IMR-90 (cell line): ENCODE measurements at regions not wholly inside any gene's neighbourhood (a gene's known extent, or its start where the extent isn't known, plus 50 kb on each side); places are given as distances from the start of the nearest gene placed in this dataset.

Source experiments
- ATAC-seq: fragments of 200-7000 bp; cut with Tn5 transposase; 2 replicates; pipeline ENCODE4 v1.9.1; 2020; ENCODE audit warnings: low read depth, mild to moderate bottlenecking, moderate library complexity
- BruUV-seq: library from RNA; stranded (reverse); fragments of 400-500 nt; replicated peaks from 2 replicates; lab custom pipeline; 2021; lab: Mats Ljungman, UMichigan
- CTCF ChIA-PET: fragments of 300-600 bp; formaldehyde crosslinking; extraction: SDS; loops from one replicate; lab custom pipeline; 2021; ENCODE audit warnings: antibody characterized with exemption; lab: Yijun Ruan, JAX
- POLR2A ChIA-PET: fragments of 300-600 bp; sonication (Branson Sonifier 250); formaldehyde crosslinking; loops from one replicate; lab custom pipeline; 2022; ENCODE audit warnings: antibody characterized with exemption; ENCODE audit not compliant: unreplicated experiment; lab: Charles Lee
- DNase-seq: peaks from one replicate; pipeline ENCODE4 v3.0.0; 2013
- H2AFZ ChIP-seq: replicated peaks from 2 replicates; pipeline ENCODE3; 2013; ENCODE audit warnings: low read length, mild to moderate bottlenecking; ENCODE audit not compliant: poor library complexity
- H2AK5ac ChIP-seq: 2 replicates; pipeline ENCODE4 v1.6.1; 2013; ENCODE audit warnings: low read depth, low read length, inconsistent platforms
- H2AK9ac ChIP-seq: replicated peaks from 2 replicates; pipeline ENCODE3; 2013; ENCODE audit warnings: mild to moderate bottlenecking, low read depth, low read length, moderate library complexity; ENCODE audit not compliant: poor library complexity
- H2BK120ac ChIP-seq: 2 replicates; pipeline ENCODE4 v1.6.1; 2013; ENCODE audit warnings: low read depth, low read length, inconsistent platforms
- H2BK15ac ChIP-seq: 3 replicates; pipeline ENCODE4 v1.6.1; 2013; ENCODE audit warnings: low read depth, low read length, inconsistent platforms
- H2BK20ac ChIP-seq: 2 replicates; pipeline ENCODE4 v1.6.1; 2013; ENCODE audit warnings: low read depth, mild to moderate bottlenecking, inconsistent platforms, low read length, moderate library complexity
- H2BK5ac ChIP-seq: 2 replicates; pipeline ENCODE4 v1.6.1; 2013; ENCODE audit warnings: mild to moderate bottlenecking, low read depth, low read length, inconsistent platforms; ENCODE audit not compliant: poor library complexity, severe bottlenecking
- H3K14ac ChIP-seq: replicated peaks from 2 replicates; pipeline ENCODE4 v1.6.1; 2013; ENCODE audit warnings: low read depth, low read length, inconsistent platforms
- H3K18ac ChIP-seq: 2 replicates; pipeline ENCODE4 v1.6.1; 2013; ENCODE audit warnings: low read depth, low read length, control low read depth
- H3K23ac ChIP-seq: 2 replicates; pipeline ENCODE4 v1.6.1; 2013; ENCODE audit warnings: low read depth, low read length, inconsistent platforms
- H3K27ac ChIP-seq: 2 replicates; pipeline ENCODE4 v1.5.1; 2013; ENCODE audit warnings: mild to moderate bottlenecking, control low read depth, low read length; ENCODE audit not compliant: insufficient read depth
- H3K27me3 ChIP-seq: 2 replicates; pipeline ENCODE4 v1.6.1; 2013; ENCODE audit warnings: low read length; ENCODE audit not compliant: control insufficient read depth, insufficient read depth
- H3K36me3 ChIP-seq: 2 replicates; pipeline ENCODE4 v1.6.1; 2013; ENCODE audit warnings: low read length, mixed read lengths; ENCODE audit not compliant: control insufficient read depth, insufficient read depth
- H3K4ac ChIP-seq: 2 replicates; pipeline ENCODE4 v1.6.1; 2013; ENCODE audit warnings: low read depth, low read length, inconsistent platforms
- H3K4me1 ChIP-seq: 2 replicates; pipeline ENCODE4 v1.6.1; 2013; ENCODE audit warnings: low read length, mixed read lengths; ENCODE audit not compliant: control insufficient read depth, insufficient read depth
- H3K4me2 ChIP-seq: 2 replicates; pipeline ENCODE4 v1.6.1; 2013; ENCODE audit warnings: low read depth, mild to moderate bottlenecking, control low read depth, low read length, moderate library complexity
- H3K4me3 ChIP-seq: 2 replicates; pipeline ENCODE4 v1.5.1; 2013; ENCODE audit warnings: low read depth, mild to moderate bottlenecking, control low read depth, low read length, moderate library complexity; ENCODE audit not compliant: insufficient read depth
- H3K56ac ChIP-seq: 2 replicates; pipeline ENCODE4 v1.6.1; 2013; ENCODE audit warnings: low read length, inconsistent platforms; ENCODE audit not compliant: insufficient read depth; ENCODE audit errors: extremely low read depth
- H3K79me1 ChIP-seq, 2 experiments: 2 replicates each; pipeline ENCODE4 v1.6.1; 2013; ENCODE audit warnings: low read length in 2 of 2, inconsistent platforms in 1 of 2, low read depth in 1 of 2
- H3K9ac ChIP-seq: 2 replicates; pipeline ENCODE4 v1.6.1; 2013; ENCODE audit warnings: low read depth, low read length, control low read depth
- H3K9me1 ChIP-seq: 2 replicates; pipeline ENCODE4 v1.6.1; 2013; ENCODE audit warnings: low read length, inconsistent platforms; ENCODE audit not compliant: insufficient read depth
- H3K9me3 ChIP-seq: 2 replicates; pipeline ENCODE4 v1.6.1; 2013; ENCODE audit warnings: low read length; ENCODE audit not compliant: control insufficient read depth, insufficient read depth
- H4K20me1 ChIP-seq: 2 replicates; pipeline ENCODE4 v1.6.1; 2013; ENCODE audit warnings: low read length, inconsistent platforms; ENCODE audit not compliant: insufficient read depth
- H4K5ac ChIP-seq: 2 replicates; pipeline ENCODE4 v1.6.1; 2013; ENCODE audit warnings: mild to moderate bottlenecking, low read depth, low read length, control low read depth
- H4K8ac ChIP-seq, 2 experiments: 2 replicates each; pipeline ENCODE4 v1.6.1; 2013; ENCODE audit warnings: low read depth in 2 of 2, low read length in 2 of 2, control low read depth in 1 of 2, inconsistent platforms in 1 of 2
- H4K91ac ChIP-seq: 2 replicates; pipeline ENCODE4 v1.6.1; 2013; ENCODE audit warnings: low read depth, low read length, inconsistent platforms; ENCODE audit not compliant: insufficient read depth
- BHLHE40 ChIP-seq: fragments of 150-350 bp; IDR thresholded peaks from 2 replicates; pipeline ENCODE4 v1.6.1; 2016; ENCODE audit warnings: mild to moderate bottlenecking, low read depth, low read length
- CEBPB ChIP-seq: IDR thresholded peaks from 2 replicates; pipeline ENCODE4 v1.6.1; 2012; ENCODE audit warnings: low read depth, low read length, improper control_type of control experiment
- CHD1 ChIP-seq: IDR thresholded peaks from 2 replicates; pipeline ENCODE4 v1.6.1; 2012; ENCODE audit warnings: low read depth, low read length, improper control_type of control experiment
- FOS ChIP-seq: fragments of 150-350 bp; IDR thresholded peaks from 2 replicates; pipeline ENCODE4 v1.6.1; 2016; ENCODE audit warnings: low read depth, low read length
- MAZ ChIP-seq: IDR thresholded peaks from 2 replicates; pipeline ENCODE4 v1.6.1; 2012; ENCODE audit warnings: low read depth, mild to moderate bottlenecking, low read length, improper control_type of control experiment, moderate library complexity, borderline replicate concordance
- MXI1 ChIP-seq: IDR thresholded peaks from 2 replicates; pipeline ENCODE4 v1.6.1; 2012; ENCODE audit warnings: low read depth, mild to moderate bottlenecking, low read length, moderate library complexity, borderline replicate concordance
- NFE2L2 ChIP-seq: fragments of 150-350 bp; IDR thresholded peaks from 2 replicates; pipeline ENCODE4 v1.6.1; 2016; ENCODE audit warnings: low read depth, mild to moderate bottlenecking, low read length
- RAD21 ChIP-seq: IDR thresholded peaks from 2 replicates; pipeline ENCODE4 v1.6.1; 2012; ENCODE audit warnings: low read length, improper control_type of control experiment
- RFX5 ChIP-seq: IDR thresholded peaks from 2 replicates; pipeline ENCODE4 v1.8.0; 2012; ENCODE audit warnings: low read depth, mild to moderate bottlenecking, low read length, moderate library complexity
- WGBS, 2 experiments: methylation state at CpG; one replicate each; pipeline versions ENCODE4 v1.1.5 to v1.1.7; 2013; ENCODE audit warnings: missing lambda C conversion rate in 2 of 2; ENCODE audit not compliant: insufficient read length in 1 of 2; ENCODE audit errors: extremely low coverage in 2 of 2; 5-methylcytosine and 5-hydroxymethylcytosine counted together
- dilution Hi-C: fragments of 300-500 bp; cut with HindIII; formaldehyde crosslinking; loops from one replicate; pipeline ENCODE4 v1.14.3; 2018; ENCODE audit warnings: low sequenced_read_pairs; ENCODE audit not compliant: unreplicated experiment
- in situ Hi-C: fragments of 300-500 bp; cut with MboI; formaldehyde crosslinking; loops from 3 replicates; pipeline ENCODE4 v1.14.3; 2019; ENCODE audit warnings: low sequenced_read_pairs, inconsistent platforms, mixed read lengths
- intact Hi-C: fragments of 100-400 bp; cut with micrococcal nuclease; formaldehyde crosslinking; loops from 2 replicates; pipeline ENCODE4 v1.10.0; 2022
- TF ChIP-seq, protein P1 (sequence below): conservative IDR thresholded peaks from 2 replicates; pipeline ENCODE4 v1.5.1; 2012; ENCODE audit warnings: mild to moderate bottlenecking, low read depth, low read length, improper control_type of control experiment
- TF ChIP-seq, protein P2 (sequence below): fragments of 150-350 bp; IDR thresholded peaks from 2 replicates; pipeline ENCODE4 v1.6.1; 2017; ENCODE audit warnings: mild to moderate bottlenecking, antibody characterized with exemption, low read length, low read depth

DNA sequence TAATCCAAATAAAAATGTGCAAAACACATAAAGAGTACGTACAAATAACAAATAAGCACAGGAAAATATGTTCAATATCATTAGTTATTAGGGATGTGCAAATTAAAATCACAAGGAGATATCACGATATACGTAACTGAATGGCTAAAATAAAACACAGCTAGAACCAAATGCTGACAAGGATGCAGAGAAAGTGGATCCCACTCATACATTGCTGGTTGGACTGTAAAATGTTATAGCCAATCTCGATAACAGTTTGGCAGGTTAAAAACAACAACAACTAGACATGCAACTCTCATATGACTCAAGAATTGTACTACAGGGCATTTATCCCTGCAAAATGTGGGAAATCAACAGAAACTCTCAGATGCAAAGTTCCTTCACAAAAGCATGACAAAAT is 553.9 kb downstream of the ADCYAP1 start:
- POLR2A ChIA-PET: no interaction called here
- H2BK120ac ChIP-seq: no peak overlapping the region
- dilution Hi-C loops: no loop called here
- no peak overlapping the region for H4K5ac ChIP-seq
- H4K8ac ChIP-seq: no peak overlapping the region
- H4K91ac ChIP-seq: no peak overlapping the region
- no CpG with 5 or more reads among the region's 4 CpGs for WGBS, 2 experiments
- no TSS peak for BruUV-seq
- H4K20me1 ChIP-seq: no peaks in the 10 kb centered on the region
- TF ChIP-seq CEBPB: no peak
- no peak for TF ChIP-seq MXI1
- TF ChIP-seq, protein P1, sequence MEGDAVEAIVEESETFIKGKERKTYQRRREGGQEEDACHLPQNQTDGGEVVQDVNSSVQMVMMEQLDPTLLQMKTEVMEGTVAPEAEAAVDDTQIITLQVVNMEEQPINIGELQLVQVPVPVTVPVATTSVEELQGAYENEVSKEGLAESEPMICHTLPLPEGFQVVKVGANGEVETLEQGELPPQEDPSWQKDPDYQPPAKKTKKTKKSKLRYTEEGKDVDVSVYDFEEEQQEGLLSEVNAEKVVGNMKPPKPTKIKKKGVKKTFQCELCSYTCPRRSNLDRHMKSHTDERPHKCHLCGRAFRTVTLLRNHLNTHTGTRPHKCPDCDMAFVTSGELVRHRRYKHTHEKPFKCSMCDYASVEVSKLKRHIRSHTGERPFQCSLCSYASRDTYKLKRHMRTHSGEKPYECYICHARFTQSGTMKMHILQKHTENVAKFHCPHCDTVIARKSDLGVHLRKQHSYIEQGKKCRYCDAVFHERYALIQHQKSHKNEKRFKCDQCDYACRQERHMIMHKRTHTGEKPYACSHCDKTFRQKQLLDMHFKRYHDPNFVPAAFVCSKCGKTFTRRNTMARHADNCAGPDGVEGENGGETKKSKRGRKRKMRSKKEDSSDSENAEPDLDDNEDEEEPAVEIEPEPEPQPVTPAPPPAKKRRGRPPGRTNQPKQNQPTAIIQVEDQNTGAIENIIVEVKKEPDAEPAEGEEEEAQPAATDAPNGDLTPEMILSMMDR: no peak
- TF ChIP-seq RAD21: no peak
- TF ChIP-seq RFX5: no peak
- no peak for TF ChIP-seq CHD1
- no peak for TF ChIP-seq NFE2L2
- no peak for TF ChIP-seq MAZ
- no peak for TF ChIP-seq FOS
- TF ChIP-seq, protein P2, sequence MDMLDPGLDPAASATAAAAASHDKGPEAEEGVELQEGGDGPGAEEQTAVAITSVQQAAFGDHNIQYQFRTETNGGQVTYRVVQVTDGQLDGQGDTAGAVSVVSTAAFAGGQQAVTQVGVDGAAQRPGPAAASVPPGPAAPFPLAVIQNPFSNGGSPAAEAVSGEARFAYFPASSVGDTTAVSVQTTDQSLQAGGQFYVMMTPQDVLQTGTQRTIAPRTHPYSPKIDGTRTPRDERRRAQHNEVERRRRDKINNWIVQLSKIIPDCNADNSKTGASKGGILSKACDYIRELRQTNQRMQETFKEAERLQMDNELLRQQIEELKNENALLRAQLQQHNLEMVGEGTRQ: no peak
- TF ChIP-seq BHLHE40: no peak
- no peaks in the 10 kb centered on the region for H3K9me3 ChIP-seq
- no peak overlapping the region for H2AK5ac ChIP-seq
- H2AK9ac ChIP-seq: no peak overlapping the region
- no peak for DNase-seq
- H3K56ac ChIP-seq: no peak overlapping the region
- no peak overlapping the region for H3K14ac ChIP-seq
- CTCF ChIA-PET: no interaction called here
- H3K4me3 ChIP-seq: no peak overlapping the region
- no peaks in the 10 kb centered on the region for H3K27me3 ChIP-seq
- intact Hi-C loops: no loop called here
- no peak for ATAC-seq
- H2BK15ac ChIP-seq: no peak overlapping the region
- in situ Hi-C loops: no loop called here
- no peak overlapping the region for H2BK20ac ChIP-seq
- H3K36me3 ChIP-seq: no peaks in the 10 kb centered on the region
- no peak overlapping the region for H3K4me2 ChIP-seq
- no peaks in the 10 kb centered on the region for H3K79me1 ChIP-seq
- no peak overlapping the region for H3K23ac ChIP-seq
- H3K9me1 ChIP-seq: no peaks in the 10 kb centered on the region
- no peak overlapping the region for H2BK5ac ChIP-seq
- H3K4ac ChIP-seq: no peak overlapping the region
- H3K4me1 ChIP-seq: no peaks in the 10 kb centered on the region
- no peak overlapping the region for H3K18ac ChIP-seq
- H3K27ac ChIP-seq: no peak overlapping the region
- H2AFZ ChIP-seq: no peak overlapping the region
- no peak overlapping the region for H3K9ac ChIP-seq
